Lung (tissue), 11 donors: ENCODE measurements at regions not wholly inside any gene's neighbourhood (a gene's known extent, or its start where the extent isn't known, plus 50 kb on each side); places are given as distances from the start of the nearest gene placed in this dataset.

ENCODE experiments used
- ATAC-seq: fragments of 200-7000 bp; cut with Tn5 transposase; one replicate; pipeline ENCODE4 v1.9.1; 2020; ENCODE audit warnings: moderate number of reproducible peaks; ENCODE audit not compliant: insufficient read depth, low FRiP score
- DNase-seq, 3 donors: peaks; one replicate each; pipeline ENCODE4 v3.0.0-alpha.2; 2013 to 2017
- H3K27ac ChIP-seq, 2 donors: one replicate each; pipeline ENCODE4 v1.5.1; 2013; ENCODE audit warnings: mild to moderate bottlenecking in 2 of 2, moderate library complexity in 2 of 2, control low read depth in 1 of 2, inconsistent platforms in 1 of 2, low read depth in 1 of 2, low read length in 1 of 2
- H3K27me3 ChIP-seq, 3 donors: one replicate each; pipeline ENCODE4 v1.5.1; 2013; ENCODE audit warnings: low read length in 2 of 3; ENCODE audit not compliant: control insufficient read depth in 3 of 3, insufficient read depth in 3 of 3
- H3K36me3 ChIP-seq, 4 donors: one replicate each; pipeline ENCODE4 v1.5.1; 2013; ENCODE audit warnings: low read length in 4 of 4, mild to moderate bottlenecking in 1 of 4, moderate library complexity in 1 of 4; ENCODE audit not compliant: control insufficient read depth in 4 of 4, insufficient read depth in 4 of 4
- H3K4me1 ChIP-seq, 5 donors: one replicate each; pipeline ENCODE4 v1.5.1; 2013; ENCODE audit warnings: low read length in 5 of 5, mild to moderate bottlenecking in 2 of 5, moderate library complexity in 1 of 5; ENCODE audit not compliant: control insufficient read depth in 5 of 5, insufficient read depth in 5 of 5
- H3K4me3 ChIP-seq: one replicate; pipeline ENCODE4 v1.5.1; 2013; ENCODE audit warnings: mild to moderate bottlenecking, control low read depth, moderate library complexity
- H3K9ac ChIP-seq, 2 donors: one replicate each; pipeline ENCODE4 v1.5.1; 2013; ENCODE audit warnings: low read length in 2 of 2, control low read depth in 1 of 2; ENCODE audit not compliant: insufficient read depth in 1 of 2
- H3K9me3 ChIP-seq, 4 donors: one replicate each; pipeline ENCODE4 v1.5.1; 2013; ENCODE audit warnings: low read length in 3 of 4, mild to moderate bottlenecking in 1 of 4, moderate library complexity in 1 of 4; ENCODE audit not compliant: control insufficient read depth in 4 of 4, insufficient read depth in 3 of 4
- CTCF ChIP-seq: IDR thresholded peaks from 2 replicates; pipeline ENCODE4 v1.5.1; 2012; ENCODE audit warnings: mild to moderate bottlenecking; ENCODE audit errors: control extremely low read depth, extremely low read depth
- WGBS, 2 donors: extraction: QIAGEN DNeasy Blood & Tissue Kit; methylation state at CpG; one replicate each; pipeline ENCODE4 v1.1.7; 2013; 5-methylcytosine and 5-hydroxymethylcytosine counted together
- donor health status: control.
- donor health status: control.
- donor health status: Bipolar disorder and iron deficiency.
- donor health status: healthy.
- donor health status: DM: yes; HTN: yes; CAD: no.

DNA sequence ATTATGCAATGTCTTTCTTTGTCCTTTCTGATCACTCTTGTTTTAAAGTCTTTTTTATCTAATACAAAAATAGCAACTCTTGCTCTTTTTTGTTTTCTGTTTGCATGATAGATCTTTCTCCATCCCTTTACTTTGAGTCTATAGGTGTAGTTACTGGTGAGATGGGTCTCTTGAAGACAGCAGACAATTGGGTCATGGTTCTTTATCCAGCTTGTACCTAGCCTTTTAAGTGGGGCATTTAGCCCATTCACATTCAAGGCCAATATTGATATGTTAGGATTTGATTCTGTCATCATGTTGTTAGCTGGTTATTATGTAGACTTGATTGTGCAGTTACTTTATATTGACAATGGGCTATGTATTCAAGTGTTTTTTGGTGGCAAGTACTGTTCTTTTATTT lies 245.9 kb upstream of the TARS1 start:
- no peaks in the 10 kb centered on the region for H3K9me3 ChIP-seq
- ATAC-seq (no peak), DNase-seq (no peak)
- peaks cover 0 to 5% (median 0%) of the 10 kb centered on the region in 5 donors for H3K4me1 ChIP-seq
- no peak overlapping the region for H3K4me3 ChIP-seq
- TF ChIP-seq CTCF: no peak
- H3K9ac ChIP-seq: no peak overlapping the region
- H3K36me3 ChIP-seq: no peaks in the 10 kb centered on the region
- no peak overlapping the region for H3K27ac ChIP-seq
- no peaks in the 10 kb centered on the region for H3K27me3 ChIP-seq

- Histone ChIP-seq H3K27ac (no peak overlapping the region), H3K27me3 (no peaks in the 10 kb centered on the region), H3K36me3 (no peaks in the 10 kb centered on the region), H3K4me1 (peaks cover 0 to 5% (median 0%) of the 10 kb centered on the region in 5 donors), H3K9ac (no peak overlapping the region), H3K4me3 (no peak overlapping the region), H3K9me3 (no peaks in the 10 kb centered on the region)
- no peak for TF ChIP-seq CTCF
- no peak for ATAC-seq
- no peak for DNase-seq
- WGBS, 2 donors: 73 to 81% methylated on average over 3 of the region's 3 CpGs
These were observed 245.2 kb upstream of the TARS1 start for GRCh38 chr5:33195431-33196165.

GRCh38 chr5:33198836-33199235 lies 241.9 kb upstream of the TARS1 start:
- Histone ChIP-seq H3K4me1 (peaks cover 0 to 5% (median 0%) of the 10 kb centered on the region in 5 donors), H3K9me3 (no peaks in the 10 kb centered on the region), H3K27me3 (no peaks in the 10 kb centered on the region), H3K4me3 (no peak overlapping the region), H3K9ac (no peak overlapping the region), H3K27ac (no peak overlapping the region), H3K36me3 (no peaks in the 10 kb centered on the region)
- no peak for DNase-seq
- ATAC-seq: no peak
- TF ChIP-seq CTCF: no peak
- 66 to 78% methylated on average over 4 of the region's 4 CpGs for WGBS, 2 donors

DNA sequence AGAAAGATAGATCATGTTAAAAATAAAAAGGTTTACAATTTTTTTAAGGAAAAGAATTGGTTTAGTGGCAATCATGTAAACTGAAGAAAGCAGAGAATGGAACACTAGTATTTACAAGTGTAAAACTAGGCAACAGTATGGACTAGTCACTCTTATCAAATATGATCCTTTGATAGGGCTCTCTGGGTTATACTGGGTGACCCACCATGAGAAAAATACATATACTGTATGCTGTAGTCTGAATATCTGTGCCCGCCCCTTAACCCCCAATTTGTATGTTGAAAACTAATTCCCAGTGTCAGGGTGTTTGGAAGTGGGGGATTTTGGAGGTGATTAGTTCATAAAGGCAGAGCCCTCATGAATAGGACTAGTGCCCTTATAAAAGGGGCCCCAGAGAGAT lies 236.8 kb upstream of the TARS1 start:
- peaks cover 0 to 9% (median 2%) of the 10 kb centered on the region in 5 donors for H3K4me1 ChIP-seq
- no peak overlapping the region for H3K4me3 ChIP-seq
- H3K36me3 ChIP-seq: no peaks in the 10 kb centered on the region
- no peak for TF ChIP-seq CTCF
- no peak overlapping the region for H3K9ac ChIP-seq
- H3K27ac ChIP-seq: no peak overlapping the region
- DNase-seq (no peak), ATAC-seq (no peak)
- H3K9me3 ChIP-seq: no peaks in the 10 kb centered on the region
- WGBS, 2 donors: 47 to 96% methylated on average over 1 of the region's 1 CpG
- H3K27me3 ChIP-seq: no peaks in the 10 kb centered on the region
